Motor neuron (in vitro differentiated cells): ENCODE measurements at regions not wholly inside any gene's neighbourhood (a gene's known extent, or its start where the extent isn't known, plus 50 kb on each side); places are given as distances from the start of the nearest gene placed in this dataset.

Source experiments
- ATAC-seq, 8 experiments: fragments of 200-7000 bp; cut with Tn5 transposase; replicated peaks in 6 of 8; 2 replicates each; pipeline ENCODE4 v1.8.0; 2021; ENCODE audit warnings: mild to moderate bottlenecking in 8 of 8, moderate library complexity in 8 of 8
- H3K27ac ChIP-seq, 2 donors: fragments of 250-450 bp; sonication (Bioruptor Pico); 2 replicates each; pipeline ENCODE4 v1.9.0; 2021; ENCODE audit warnings: antibody characterized with exemption in 2 of 2, mild to moderate bottlenecking in 2 of 2, moderate library complexity in 1 of 2
- H3K4me1 ChIP-seq, 2 donors: fragments of 250-450 bp; sonication (Bioruptor Pico); replicated peaks in 1 of 2; 2 replicates each; pipeline ENCODE4 v1.6.1; 2021; ENCODE audit warnings: antibody characterized with exemption in 2 of 2, mild to moderate bottlenecking in 2 of 2, moderate library complexity in 1 of 2
- H3K4me3 ChIP-seq, 5 donors: fragments of 250-450 bp; sonication (Bioruptor Pico); 2 replicates each; pipeline ENCODE4 v1.9.0; 2021; ENCODE audit warnings: antibody characterized with exemption in 5 of 5, mild to moderate bottlenecking in 5 of 5, moderate library complexity in 4 of 5
- WGBS, 10 experiments: fragments of 450-650 bp; shearing (Covaris generic); methylation state at CpG; one replicate each; pipeline ENCODE4 v1.0.0; 2022; 5-methylcytosine and 5-hydroxymethylcytosine counted together
- in situ Hi-C, 9 experiments: fragments of 400-800 bp; cut with MboI; loops; one replicate each; pipeline ENCODE4 v1.15.0; 2021; ENCODE audit warnings: low sequenced_read_pairs in 9 of 9, low pct_unique_long_range_greater_than_20kb in 2 of 9; ENCODE audit not compliant: unreplicated experiment in 9 of 9

GRCh38 chr9:18379073-18379811, 94.7 kb upstream of the ADAMTSL1 start:
- no peaks in the 10 kb centered on the region for H3K4me1 ChIP-seq
- H3K27ac ChIP-seq: no peak overlapping the region
- no peak overlapping the region for H3K4me3 ChIP-seq
- in situ Hi-C loops: no loop called here
- ATAC-seq: no peak
- 27 to 100% (median 64%) methylated on average over 1 to 5 of the region's 5 CpGs for WGBS, 10 experiments

GRCh38 chr9:18382243-18382642, 91.7 kb upstream of the ADAMTSL1 start:
- no peak for ATAC-seq
- no peaks in the 10 kb centered on the region for H3K4me1 ChIP-seq
- H3K27ac ChIP-seq: no peak overlapping the region
- H3K4me3 ChIP-seq: no peak overlapping the region
- in situ Hi-C loops: no loop called here
- 50 to 92% (median 79%) methylated on average over 1 to 4 of the region's 4 CpGs; no CpG with 5 or more reads in 1 of the 10 experiments for WGBS, 10 experiments

DNA sequence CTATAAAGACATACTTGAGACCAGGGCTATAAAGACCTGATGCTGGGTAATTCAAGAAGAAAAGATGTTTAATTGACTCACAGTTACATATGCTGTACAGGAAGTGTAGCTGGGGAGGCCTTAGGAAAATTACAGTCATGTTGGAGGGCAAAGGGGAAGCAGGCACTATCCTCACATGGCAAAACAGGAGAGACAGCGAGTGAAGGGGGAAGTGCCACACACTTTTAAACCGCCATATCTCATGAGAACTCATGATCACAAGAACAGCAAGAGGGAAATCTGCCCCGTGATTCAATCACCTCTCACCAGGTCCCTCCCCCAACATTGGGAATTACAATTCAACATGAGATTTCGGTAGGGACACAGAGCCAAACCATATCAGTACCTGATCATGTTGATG, 89.9 kb upstream of the ADAMTSL1 start:
- no peak for ATAC-seq
- no peak overlapping the region for H3K27ac ChIP-seq
- WGBS, 10 experiments: 68 to 100% (median 81%) methylated on average over 1 to 4 of the region's 4 CpGs; no CpG with 5 or more reads in 5 of the 10 experiments
- in situ Hi-C loops: no loop called here
- H3K4me3 ChIP-seq: no peak overlapping the region
- H3K4me1 ChIP-seq: no peaks in the 10 kb centered on the region

- in situ Hi-C loops: no loop called here
Observed at GRCh38 chr9:18385696-18386490, 88.1 kb upstream of the ADAMTSL1 start.

DNA sequence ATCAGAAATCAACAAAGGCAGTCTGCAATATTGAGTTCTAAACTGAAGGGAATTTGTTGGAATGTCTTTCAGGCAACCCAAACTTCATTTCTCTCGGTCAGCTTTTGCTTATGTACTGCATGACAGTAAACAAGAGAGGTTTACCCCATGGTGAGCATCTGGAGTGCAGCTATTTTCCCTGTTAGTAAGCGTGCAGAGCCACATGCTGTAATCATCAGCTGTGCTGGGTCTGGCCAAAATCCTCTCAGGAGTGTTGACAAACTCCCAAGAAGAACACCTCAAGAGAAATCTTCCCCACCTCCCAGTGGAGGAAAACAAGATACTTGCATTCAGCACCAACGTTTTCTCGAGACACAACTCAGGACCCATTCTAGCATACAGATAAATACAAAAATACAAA, 83.6 kb upstream of the ADAMTSL1 start:
- H3K4me1 ChIP-seq: peaks cover 0 to 5% of the 10 kb centered on the region in 2 donors
- no peak overlapping the region for H3K27ac ChIP-seq
- WGBS, 10 experiments: 3 to 88% (median 50%) methylated on average over 1 to 4 of the region's 4 CpGs; no CpG with 5 or more reads in 1 of the 10 experiments
- in situ Hi-C loops: no loop called here
- peak in 2 of 8 experiments; percentile 10 to 51 for ATAC-seq
- no peak overlapping the region for H3K4me3 ChIP-seq

More at GRCh38 chr9:18385696-18386490, 88.1 kb upstream of the ADAMTSL1 start:
- Histone ChIP-seq H3K4me3 (no peak overlapping the region), H3K4me1 (no peaks in the 10 kb centered on the region), H3K27ac (no peak overlapping the region)
- 0 to 87% (median 80%) methylated on average over 2 to 6 of the region's 6 CpGs for WGBS, 10 experiments
- no peak for ATAC-seq

DNA sequence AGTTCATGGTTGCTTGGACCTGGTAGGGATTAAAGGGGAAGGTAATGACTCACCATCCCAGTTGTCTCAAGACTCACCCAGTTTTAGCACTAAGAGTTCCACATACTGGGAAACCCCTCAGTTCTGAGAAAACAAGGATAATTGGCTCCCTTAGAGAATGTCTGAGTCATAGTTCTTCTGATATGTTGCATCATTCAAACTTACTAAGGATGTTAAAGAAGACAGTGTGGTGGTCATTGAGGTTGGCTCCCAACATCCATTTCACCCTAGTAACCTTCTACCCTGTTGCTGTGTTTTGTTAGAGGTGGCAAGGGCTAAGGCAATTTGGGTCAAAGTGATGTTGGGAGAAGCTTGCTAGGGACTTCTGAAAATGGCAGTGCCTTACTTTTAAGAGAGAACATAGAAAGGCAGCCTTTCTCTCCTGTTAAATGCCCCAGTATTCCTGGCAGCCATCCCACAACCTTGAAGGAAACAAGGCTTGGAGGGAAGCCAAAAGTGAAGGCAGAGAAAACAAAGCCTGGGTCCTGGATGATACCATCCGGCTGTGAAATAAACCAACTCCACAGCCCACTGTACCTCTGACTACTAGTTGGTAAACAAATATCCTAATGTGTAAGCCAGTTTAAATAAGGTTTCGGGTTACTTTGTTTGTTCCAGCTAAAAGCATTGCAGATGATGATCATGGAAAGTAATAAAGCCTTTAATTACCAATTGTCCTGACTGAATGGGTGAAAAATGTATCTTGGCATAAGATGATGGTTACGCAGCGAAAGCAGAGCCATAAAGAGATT, 80.4 kb upstream of the ADAMTSL1 start:
- in situ Hi-C loops: no loop called here
- ATAC-seq: peak in 6 of 8 experiments; percentile 54 to 95 (median 80)
- Histone ChIP-seq H3K27ac (no peak overlapping the region), H3K4me3 (no peak overlapping the region), H3K4me1 (peaks cover 0 to 5% of the 10 kb centered on the region in 2 donors)
- WGBS, 10 experiments: 48 to 100% (median 64%) methylated on average over 2 to 4 of the region's 4 CpGs

DNA sequence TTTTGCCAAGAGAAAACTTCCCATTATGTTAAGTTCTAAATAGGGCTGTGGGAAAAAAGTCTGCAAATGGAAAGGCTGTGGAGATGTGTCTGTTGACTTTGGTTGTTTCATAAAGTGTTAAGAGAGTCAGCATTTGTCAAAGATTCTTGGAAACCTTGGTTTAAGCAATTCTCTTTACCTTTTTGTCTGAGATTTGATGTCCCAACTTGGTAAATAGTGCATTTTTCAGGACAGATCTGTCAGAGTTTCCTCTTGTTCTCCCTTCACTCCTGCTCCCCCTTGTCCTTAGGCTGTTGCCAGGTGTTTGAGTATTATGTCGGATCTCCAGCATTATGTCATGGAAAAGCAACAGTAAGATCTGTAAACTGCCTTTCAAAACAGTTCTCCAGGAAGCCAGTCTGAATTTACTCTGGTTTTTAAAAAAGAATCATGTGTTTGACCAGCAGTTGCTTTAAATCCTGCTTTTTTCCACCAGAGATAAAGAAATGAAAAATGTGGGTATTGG, 79.1 kb upstream of the ADAMTSL1 start:
- in situ Hi-C loops: no loop called here
- ATAC-seq: peak in 1 of 8 experiments; percentile 66
- WGBS, 10 experiments: 40 to 100% (median 89%) methylated on average over 1 of the region's 1 CpG; no CpG with 5 or more reads in 6 of the 10 experiments
- Histone ChIP-seq H3K4me1 (peaks cover 0 to 5% of the 10 kb centered on the region in 2 donors), H3K27ac (no peak overlapping the region), H3K4me3 (no peak overlapping the region)

DNA sequence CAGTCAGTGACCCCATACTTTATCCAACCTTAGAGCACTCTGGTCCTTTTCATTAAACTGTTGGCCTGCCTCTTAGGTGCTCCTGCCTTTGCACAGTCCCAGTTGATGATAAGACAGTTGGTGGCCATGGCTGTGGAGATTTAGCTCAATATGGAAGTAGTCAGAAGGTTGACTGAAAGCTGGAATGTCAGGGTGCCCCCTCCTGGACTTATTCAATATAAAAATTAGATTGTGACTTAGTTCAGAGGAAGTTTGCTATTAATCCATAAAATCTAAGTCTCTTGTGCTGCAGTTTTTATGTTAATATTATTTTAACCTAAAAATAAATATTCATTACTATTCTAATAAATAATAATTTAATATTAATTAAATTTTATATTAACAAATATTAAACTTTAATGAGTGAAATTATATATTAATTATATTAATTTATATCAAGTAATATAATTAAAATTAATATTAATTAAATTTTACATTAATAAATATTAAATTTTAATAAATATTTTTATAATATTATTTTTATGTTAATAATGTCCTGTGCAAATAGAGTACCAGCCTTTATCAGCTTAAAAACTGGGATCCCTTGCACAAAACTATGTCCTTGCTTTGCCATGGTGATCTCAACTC, 77.7 kb upstream of the ADAMTSL1 start:
- Histone ChIP-seq H3K4me3 (no peak overlapping the region), H3K27ac (no peak overlapping the region), H3K4me1 (peaks cover 0 to 5% of the 10 kb centered on the region in 2 donors)
- in situ Hi-C loops: no loop called here
- peak in 1 of 8 experiments; percentile 20 for ATAC-seq

DNA sequence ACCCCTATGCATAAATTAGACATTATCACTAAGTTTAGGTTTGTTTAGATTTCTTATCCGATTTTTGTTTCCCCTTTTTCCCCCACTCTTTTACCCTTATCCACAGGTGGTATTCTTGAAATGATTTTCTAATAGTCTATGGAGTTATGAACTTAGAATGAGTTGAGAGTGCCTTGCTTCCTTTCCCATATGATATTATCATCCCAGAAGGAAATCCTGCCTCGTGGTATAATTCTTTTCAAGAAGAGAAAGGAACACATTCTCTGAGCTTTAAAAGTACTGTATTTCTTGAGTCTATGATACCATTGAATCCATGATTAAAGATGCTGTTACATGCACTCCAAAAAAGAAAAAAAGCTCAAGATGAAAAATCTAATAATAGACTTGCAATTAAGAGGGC, 76.9 kb upstream of the ADAMTSL1 start:
- ATAC-seq: no peak
- peaks cover 0 to 5% of the 10 kb centered on the region in 2 donors for H3K4me1 ChIP-seq
- no peak overlapping the region for H3K4me3 ChIP-seq
- no peak overlapping the region for H3K27ac ChIP-seq
- 5 to 90% (median 64%) methylated on average over 2 of the region's 2 CpGs; no CpG with 5 or more reads in 1 of the 10 experiments for WGBS, 10 experiments
- in situ Hi-C loops: no loop called here

GRCh38 chr9:18398038-18398437, 75.9 kb upstream of the ADAMTSL1 start:
- no peak overlapping the region for H3K4me3 ChIP-seq
- WGBS, 10 experiments: 80 to 100% (median 100%) methylated on average over 1 of the region's 1 CpG; no CpG with 5 or more reads in 2 of the 10 experiments
- in situ Hi-C loops: no loop called here
- H3K27ac ChIP-seq: no peak overlapping the region
- peak in 3 of 8 experiments; percentile 45 to 66 (median 63) for ATAC-seq
- peaks cover 0 to 5% of the 10 kb centered on the region in 2 donors for H3K4me1 ChIP-seq

- Histone ChIP-seq H3K27ac (no peak overlapping the region), H3K4me3 (no peak overlapping the region), H3K4me1 (peaks cover 7 to 10% of the 10 kb centered on the region in 2 donors)
- WGBS, 10 experiments: 0 to 93% (median 36%) methylated on average over 1 to 3 of the region's 3 CpGs; no CpG with 5 or more reads in 2 of the 10 experiments
- peak in 4 of 8 experiments; percentile 18 to 87 (median 72) for ATAC-seq
- in situ Hi-C loops: no loop called here
Observed at GRCh38 chr9:18404434-18405029, 69.4 kb upstream of the ADAMTSL1 start.

DNA sequence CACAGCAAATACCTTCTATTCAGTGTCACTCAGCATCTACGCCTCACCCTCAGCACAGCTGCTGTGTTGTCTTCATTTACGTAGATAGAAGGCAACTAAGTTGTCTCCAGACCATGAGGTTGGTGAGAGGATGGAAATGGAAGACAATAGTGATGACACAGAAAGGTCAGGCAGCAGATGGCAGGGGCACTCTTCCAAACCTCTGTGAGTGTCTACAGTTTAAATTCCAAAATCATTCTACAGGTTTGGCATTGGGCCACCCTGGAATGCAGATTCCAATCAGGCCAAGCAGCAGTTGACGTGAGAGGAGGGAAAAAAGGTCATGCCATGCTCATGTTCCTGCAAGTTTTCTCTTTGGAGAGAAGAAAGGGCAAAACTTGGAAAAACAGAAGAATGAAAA, 68.7 kb upstream of the ADAMTSL1 start:
- no peak overlapping the region for H3K4me3 ChIP-seq
- 0 to 100% (median 90%) methylated on average over 1 to 3 of the region's 3 CpGs; no CpG with 5 or more reads in 2 of the 10 experiments for WGBS, 10 experiments
- no peak overlapping the region for H3K27ac ChIP-seq
- H3K4me1 ChIP-seq: peaks cover 7 to 10% of the 10 kb centered on the region in 2 donors
- no peak for ATAC-seq
- in situ Hi-C loops: no loop called here
